Suprapubic skin (tissue), 4 donors: ENCODE measurements at regions not wholly inside any gene's neighbourhood (a gene's known extent, or its start where the extent isn't known, plus 50 kb on each side); places are given as distances from the start of the nearest gene placed in this dataset.

Experiments used
- DNase-seq, 2 donors: peaks; one replicate each; pipeline ENCODE4 v3.0.0-alpha.2; 2019; ENCODE audit warnings: low spot score in 2 of 2
- H3K27ac ChIP-seq: fragments of 200-600 bp; sonication (generic); one replicate; pipeline ENCODE4 v1.5.1; 2019
- H3K27me3 ChIP-seq: fragments of 200-600 bp; sonication (generic); one replicate; pipeline ENCODE4 v1.5.1; 2019
- H3K36me3 ChIP-seq: fragments of 200-600 bp; sonication (generic); one replicate; pipeline ENCODE4 v1.5.1; 2019
- H3K4me1 ChIP-seq: fragments of 200-600 bp; sonication (generic); one replicate; pipeline ENCODE4 v1.5.1; 2019
- H3K4me3 ChIP-seq: fragments of 200-600 bp; sonication (generic); one replicate; pipeline ENCODE4 v1.5.1; 2019; ENCODE audit warnings: mild to moderate bottlenecking
- H3K9me3 ChIP-seq: fragments of 200-600 bp; sonication (generic); one replicate; pipeline ENCODE4 v1.5.1; 2019
- EP300 ChIP-seq: sonication (generic); formaldehyde crosslinking; IDR thresholded peaks from one replicate; pipeline ENCODE4 v1.6.1; 2017; ENCODE audit warnings: antibody characterized with exemption
- POLR2A ChIP-seq, 2 donors: fragments of 450-650 bp; IDR thresholded peaks; one replicate each; pipeline ENCODE4 v1.6.1; 2017; ENCODE audit warnings: antibody characterized with exemption in 2 of 2, mild to moderate bottlenecking in 2 of 2, moderate library complexity in 2 of 2
- POLR2AphosphoS5 ChIP-seq, 3 donors: sonication (generic); formaldehyde crosslinking; IDR thresholded peaks; one replicate each; pipeline ENCODE4 v1.6.1; 2017; ENCODE audit warnings: antibody characterized with exemption in 3 of 3
- WGBS: methylation state at CpG from one replicate; pipeline ENCODE4 v1.1.5; 2018; 5-methylcytosine and 5-hydroxymethylcytosine counted together
- TF ChIP-seq, protein P1 (sequence below), 2 donors: fragments of 200-600 bp in 1 of 2; fragments of 450-650 bp in 1 of 2; sonication (generic) in 1 of 2; IDR thresholded peaks; one replicate each; pipeline ENCODE4 v1.5.1; 2016 to 2019; ENCODE audit warnings: antibody characterized with exemption in 2 of 2, mild to moderate bottlenecking in 1 of 2, moderate library complexity in 1 of 2

DNA sequence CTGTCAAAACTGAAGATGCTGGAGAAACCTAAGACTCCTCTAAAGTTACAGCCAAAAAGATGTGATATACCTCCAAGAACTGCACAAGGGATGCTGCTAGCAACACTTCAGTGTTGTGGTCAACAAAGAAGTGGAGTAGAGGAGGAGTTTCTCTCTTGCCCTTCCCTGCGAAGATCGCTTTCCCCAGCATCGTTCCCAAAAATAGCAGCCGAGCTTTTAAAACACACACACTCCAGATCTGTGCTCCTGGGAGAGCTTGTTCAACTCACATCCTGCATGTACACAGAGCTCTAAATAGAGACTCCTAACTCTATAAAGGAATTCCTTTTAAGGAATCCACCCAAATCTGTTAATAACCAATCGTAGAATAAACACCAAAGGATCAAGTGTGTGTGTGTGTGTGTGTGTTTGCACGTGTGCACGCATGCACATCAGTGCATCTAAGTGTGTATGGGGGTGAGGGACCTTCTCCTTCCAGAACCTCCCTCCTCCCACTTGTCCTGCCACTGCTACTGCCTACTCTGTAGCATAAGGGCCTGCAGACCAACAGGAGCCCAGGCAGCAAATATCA, 58.5 kb downstream of the PSMG1 start:
- no peak overlapping the region for H3K27ac ChIP-seq
- H3K36me3 ChIP-seq: no peaks in the 10 kb centered on the region
- no peak for TF ChIP-seq POLR2A (IDR thresholded peaks at IDR 0.05)
- TF ChIP-seq EP300: no peak
- TF ChIP-seq, protein P1, sequence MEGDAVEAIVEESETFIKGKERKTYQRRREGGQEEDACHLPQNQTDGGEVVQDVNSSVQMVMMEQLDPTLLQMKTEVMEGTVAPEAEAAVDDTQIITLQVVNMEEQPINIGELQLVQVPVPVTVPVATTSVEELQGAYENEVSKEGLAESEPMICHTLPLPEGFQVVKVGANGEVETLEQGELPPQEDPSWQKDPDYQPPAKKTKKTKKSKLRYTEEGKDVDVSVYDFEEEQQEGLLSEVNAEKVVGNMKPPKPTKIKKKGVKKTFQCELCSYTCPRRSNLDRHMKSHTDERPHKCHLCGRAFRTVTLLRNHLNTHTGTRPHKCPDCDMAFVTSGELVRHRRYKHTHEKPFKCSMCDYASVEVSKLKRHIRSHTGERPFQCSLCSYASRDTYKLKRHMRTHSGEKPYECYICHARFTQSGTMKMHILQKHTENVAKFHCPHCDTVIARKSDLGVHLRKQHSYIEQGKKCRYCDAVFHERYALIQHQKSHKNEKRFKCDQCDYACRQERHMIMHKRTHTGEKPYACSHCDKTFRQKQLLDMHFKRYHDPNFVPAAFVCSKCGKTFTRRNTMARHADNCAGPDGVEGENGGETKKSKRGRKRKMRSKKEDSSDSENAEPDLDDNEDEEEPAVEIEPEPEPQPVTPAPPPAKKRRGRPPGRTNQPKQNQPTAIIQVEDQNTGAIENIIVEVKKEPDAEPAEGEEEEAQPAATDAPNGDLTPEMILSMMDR (IDR thresholded peaks at IDR 0.05): no peak
- no peak for TF ChIP-seq POLR2AphosphoS5 (IDR thresholded peaks at IDR 0.05)
- H3K9me3 ChIP-seq: no peaks in the 10 kb centered on the region
- no peak for DNase-seq
- H3K4me3 ChIP-seq: no peak overlapping the region
- H3K27me3 ChIP-seq: no peaks in the 10 kb centered on the region
- H3K4me1 ChIP-seq: peaks cover 7% of the 10 kb centered on the region
- WGBS: 69% methylated on average over 7 of the region's 7 CpGs

DNA sequence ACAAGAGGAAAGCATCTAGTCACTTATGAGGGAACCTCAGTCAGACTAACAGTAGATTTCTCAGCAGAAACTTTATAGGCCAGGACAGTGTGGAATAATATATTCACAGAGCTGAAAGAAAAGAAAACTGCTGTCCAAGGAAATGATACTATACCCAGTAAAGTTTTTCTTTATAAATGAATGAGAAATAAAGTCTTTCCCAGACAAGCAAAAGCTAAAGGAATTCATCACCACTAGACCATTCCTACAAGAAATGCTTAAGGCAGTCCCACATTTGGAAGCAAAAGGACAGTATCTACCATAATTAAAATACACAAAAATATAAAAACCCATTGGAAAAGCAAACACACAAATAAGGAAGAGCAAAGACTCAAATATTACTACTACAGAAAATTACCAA, 59.9 kb downstream of the PSMG1 start:
- DNase-seq: no peak

DNA sequence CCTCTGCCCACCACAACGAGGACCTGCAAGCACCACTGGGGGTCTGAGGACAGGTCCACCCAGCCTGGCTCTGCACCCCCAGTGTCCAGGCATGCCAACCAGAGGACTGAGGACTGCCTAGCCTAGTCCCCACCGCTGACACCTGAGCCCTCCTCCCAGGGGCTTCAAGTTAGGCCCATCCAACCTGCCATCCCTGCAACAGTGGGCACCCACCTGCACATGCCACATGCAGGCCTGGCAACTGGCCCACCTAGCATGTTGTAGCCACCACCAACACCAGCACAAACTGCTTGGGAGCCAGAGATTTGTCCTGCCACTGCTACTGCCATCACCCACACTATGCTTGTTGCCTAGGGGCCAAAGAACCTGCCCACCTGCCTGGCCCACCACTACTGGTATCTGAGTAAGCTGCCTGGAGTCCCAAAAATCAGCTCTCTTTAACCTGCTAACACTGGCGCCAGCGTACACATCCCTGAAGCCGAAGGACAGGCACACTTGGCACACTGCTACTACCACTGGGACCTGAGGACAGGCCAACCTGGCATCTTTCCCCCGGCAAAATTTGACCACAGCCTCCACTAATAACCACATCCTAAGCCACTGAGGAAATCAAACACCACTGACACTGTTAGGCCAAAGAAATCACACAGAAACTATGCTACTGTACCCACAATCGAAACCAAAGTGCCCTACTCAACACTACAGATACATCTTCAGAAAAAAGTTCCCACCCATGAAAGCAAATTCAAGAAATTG, 61.5 kb downstream of the PSMG1 start:
- WGBS: 81% methylated on average over 5 of the region's 7 CpGs
- Histone ChIP-seq H3K27ac (no peak overlapping the region), H3K4me3 (no peak overlapping the region), H3K9me3 (no peaks in the 10 kb centered on the region), H3K4me1 (peaks cover 7% of the 10 kb centered on the region), H3K36me3 (no peaks in the 10 kb centered on the region), H3K27me3 (no peaks in the 10 kb centered on the region)
- TF ChIP-seq EP300 (no peak), POLR2A (IDR thresholded peaks at IDR 0.05) (no peak), POLR2AphosphoS5 (IDR thresholded peaks at IDR 0.05) (no peak)
- TF ChIP-seq, protein P1 (IDR thresholded peaks at IDR 0.05): no peak
- DNase-seq: no peak

More for the DNA sequence above, 59.9 kb downstream of the PSMG1 start:
- Histone ChIP-seq H3K4me1 (peaks cover 7% of the 10 kb centered on the region), H3K36me3 (no peaks in the 10 kb centered on the region), H3K9me3 (no peaks in the 10 kb centered on the region), H3K27me3 (no peaks in the 10 kb centered on the region), H3K27ac (no peak overlapping the region), H3K4me3 (no peak overlapping the region)
- TF ChIP-seq POLR2AphosphoS5 (IDR thresholded peaks at IDR 0.05) (no peak), POLR2A (IDR thresholded peaks at IDR 0.05) (no peak), EP300 (no peak)
- TF ChIP-seq, protein P1 (IDR thresholded peaks at IDR 0.05): no peak

DNA sequence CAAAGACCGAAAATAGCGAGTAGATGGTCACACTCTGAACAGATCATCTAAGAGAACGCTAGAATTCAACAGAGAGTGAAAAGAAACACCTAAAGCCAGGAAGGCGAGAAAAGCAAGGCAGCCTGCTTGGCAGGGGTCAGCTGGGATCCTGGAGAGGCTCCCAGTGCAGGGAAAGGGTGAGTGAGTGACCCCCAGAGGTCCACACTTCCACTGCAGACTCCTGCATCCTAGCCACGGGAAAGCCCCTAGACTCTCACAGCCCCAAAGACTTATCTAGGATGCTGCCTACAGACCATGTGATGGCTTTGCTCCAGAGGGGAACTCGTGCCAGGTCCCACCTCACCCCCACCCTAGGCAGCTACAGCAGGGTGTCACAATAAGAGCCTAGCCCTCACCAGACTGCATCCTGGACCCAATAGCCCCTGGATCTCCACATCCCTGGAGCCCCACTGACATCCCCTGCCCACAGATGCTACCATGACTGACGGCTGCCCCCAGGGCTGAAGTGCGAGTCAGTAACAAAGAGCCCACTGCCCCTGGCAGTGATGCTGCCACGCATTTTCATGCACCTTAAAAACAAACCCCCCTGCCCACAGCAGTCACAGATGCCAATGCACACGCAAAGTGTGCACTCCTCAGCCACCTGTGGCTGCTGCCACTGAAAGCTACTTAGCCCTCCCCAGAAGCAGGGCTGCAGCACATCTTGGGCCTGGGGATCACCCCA, 62.2 kb downstream of the PSMG1 start:
- no peaks in the 10 kb centered on the region for H3K36me3 ChIP-seq
- H3K27me3 ChIP-seq: no peaks in the 10 kb centered on the region
- peaks cover 6% of the 10 kb centered on the region for H3K4me1 ChIP-seq
- no peak overlapping the region for H3K27ac ChIP-seq
- no peak overlapping the region for H3K4me3 ChIP-seq
- TF ChIP-seq POLR2AphosphoS5 (IDR thresholded peaks at IDR 0.05) (no peak), POLR2A (IDR thresholded peaks at IDR 0.05) (no peak), EP300 (no peak)
- TF ChIP-seq, protein P1 (IDR thresholded peaks at IDR 0.05): no peak
- WGBS: 79% methylated on average over 10 of the region's 10 CpGs
- no peaks in the 10 kb centered on the region for H3K9me3 ChIP-seq
- no peak for DNase-seq

DNA sequence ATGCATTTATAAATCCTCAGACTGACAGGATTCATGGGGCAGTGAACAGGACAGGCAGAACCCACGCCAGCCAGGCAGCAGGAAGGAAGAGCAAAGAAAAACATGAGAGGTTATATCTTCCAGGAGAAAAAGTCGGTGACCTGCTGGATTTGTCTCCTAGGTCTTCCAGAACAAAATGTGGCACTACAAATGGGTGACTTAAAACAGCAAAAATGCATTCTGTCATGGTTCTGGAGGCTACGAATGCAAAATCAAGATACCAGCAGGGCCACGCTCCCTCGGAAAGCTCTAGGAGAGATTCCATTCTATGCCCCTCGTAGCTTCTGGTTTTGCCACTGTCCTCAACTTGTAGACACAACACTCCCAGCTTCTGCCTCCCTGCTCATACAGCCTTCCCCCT, 63.4 kb downstream of the PSMG1 start:
- no peaks in the 10 kb centered on the region for H3K9me3 ChIP-seq
- DNase-seq: no peak
- no peaks in the 10 kb centered on the region for H3K4me1 ChIP-seq
- TF ChIP-seq POLR2A (IDR thresholded peaks at IDR 0.05): no peak
- TF ChIP-seq EP300: no peak
- TF ChIP-seq, protein P1 (IDR thresholded peaks at IDR 0.05): no peak
- no peak for TF ChIP-seq POLR2AphosphoS5 (IDR thresholded peaks at IDR 0.05)
- WGBS: 86% methylated on average over 6 of the region's 6 CpGs
- no peak overlapping the region for H3K27ac ChIP-seq
- H3K36me3 ChIP-seq: no peaks in the 10 kb centered on the region
- no peaks in the 10 kb centered on the region for H3K27me3 ChIP-seq
- H3K4me3 ChIP-seq: no peak overlapping the region
